Calu3 (cell line): ENCODE measurements at regions not wholly inside any gene's neighbourhood (a gene's known extent, or its start where the extent isn't known, plus 50 kb on each side); places are given as distances from the start of the nearest gene placed in this dataset.

Experiments
- BruUV-seq: library from RNA; stranded (reverse); fragments of 400-500 nt; replicated peaks from 2 replicates; lab custom pipeline; 2021; lab: Mats Ljungman, UMichigan
- CTCF ChIA-PET: fragments of 300-600 bp; sonication (Branson Sonifier 250); formaldehyde crosslinking; loops from one replicate; lab custom pipeline; 2022; ENCODE audit warnings: antibody characterized with exemption; lab: Charles Lee
- DNase-seq: peaks from one replicate; pipeline ENCODE4 v3.0.0; 2022
- H3K27ac Mint-ChIP-seq: one replicate; pipeline ENCODE4 v1.8.0; 2022; ENCODE audit warnings: mixed read lengths; ENCODE audit not compliant: unreplicated experiment
- H3K27me3 Mint-ChIP-seq: one replicate; pipeline ENCODE4 v1.8.0; 2022; ENCODE audit warnings: mixed read lengths; ENCODE audit not compliant: unreplicated experiment
- H3K36me3 Mint-ChIP-seq: one replicate; pipeline ENCODE4 v1.8.0; 2022; ENCODE audit warnings: mild to moderate bottlenecking, moderate library complexity, mixed read lengths; ENCODE audit not compliant: insufficient read depth, unreplicated experiment
- H3K4me1 Mint-ChIP-seq: one replicate; pipeline ENCODE4 v1.8.0; 2022; ENCODE audit warnings: mild to moderate bottlenecking, low read depth, mixed read lengths; ENCODE audit not compliant: unreplicated experiment
- H3K4me3 Mint-ChIP-seq: one replicate; pipeline ENCODE4 v1.8.0; 2022; ENCODE audit warnings: mild to moderate bottlenecking, low read depth, moderate library complexity, mixed read lengths; ENCODE audit not compliant: unreplicated experiment
- H3K9me3 Mint-ChIP-seq: one replicate; pipeline ENCODE4 v1.8.0; 2022; ENCODE audit warnings: low read depth, mixed read lengths; ENCODE audit not compliant: unreplicated experiment
- CTCF ChIP-seq: fragments of 200-600 bp; IDR thresholded peaks from one replicate; pipeline ENCODE4 v1.8.0; 2022; ENCODE audit warnings: antibody characterized with exemption; ENCODE audit not compliant: unreplicated experiment
- intact Hi-C: fragments of 100-400 bp; cut with micrococcal nuclease; formaldehyde crosslinking; loops from one replicate; pipeline ENCODE4 v1.10.0; 2022; ENCODE audit not compliant: unreplicated experiment

- Mint-ChIP-seq H3K27ac (no peak overlapping the region), H3K4me3 (no peak overlapping the region), H3K4me1 (peaks cover 30% of the 10 kb centered on the region), H3K36me3 (no peaks in the 10 kb centered on the region), H3K27me3 (no peaks in the 10 kb centered on the region), H3K9me3 (peaks cover 6% of the 10 kb centered on the region)
- CTCF ChIA-PET: no interaction called here
- TF ChIP-seq CTCF: no peak
- no peak for DNase-seq
- intact Hi-C loops: loop anchor here (5.0 kb wide), 1 partner anchor 80 kb away; no protein-coding TSS in a partner anchor
- BruUV-seq: no TSS peak
Measured at GRCh38 chr5:148012801-148013200, 51.0 kb upstream of the SPINK5 start.

DNA sequence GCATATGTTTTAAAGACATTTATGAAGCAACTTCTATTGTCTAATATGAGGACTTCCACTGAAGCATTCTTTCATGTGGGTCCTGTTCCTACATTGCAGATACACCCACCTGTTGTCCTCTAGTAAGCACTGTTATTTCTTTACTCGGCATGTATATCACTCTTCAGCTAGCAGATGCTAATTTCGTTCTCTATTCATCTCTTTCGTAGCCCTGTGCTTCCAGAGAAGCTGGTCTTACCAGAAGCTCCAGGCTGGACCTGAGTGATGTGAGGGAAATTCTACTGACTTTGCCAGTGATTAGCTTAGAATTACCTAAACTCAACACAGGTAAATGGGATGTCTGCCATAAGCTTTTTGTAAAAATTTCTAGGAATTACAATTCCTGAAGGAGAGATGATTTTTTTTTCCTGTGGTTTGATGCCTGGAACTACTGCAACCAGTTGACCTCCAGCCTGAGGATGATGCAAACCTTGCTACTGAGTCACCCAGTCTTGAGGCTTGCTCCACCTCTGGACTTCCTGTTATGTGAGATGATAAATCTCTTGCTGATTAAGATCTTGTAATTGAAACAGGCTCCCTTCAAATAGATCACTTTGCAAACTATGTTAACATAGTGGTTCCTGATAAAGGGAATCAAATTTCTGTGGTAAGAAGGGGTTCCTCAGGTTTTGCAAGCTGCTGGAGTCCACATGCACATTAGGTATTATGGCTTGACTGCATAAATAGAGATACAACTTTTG lies 52.2 kb upstream of the SPINK5 start:
- Mint-ChIP-seq H3K9me3 (peaks cover 6% of the 10 kb centered on the region), H3K4me3 (peak overlapping the region; percentile 12), H3K27ac (peak overlapping the region; percentile 80), H3K4me1 (peaks cover 30% of the 10 kb centered on the region), H3K27me3 (no peaks in the 10 kb centered on the region), H3K36me3 (no peaks in the 10 kb centered on the region)
- CTCF ChIA-PET: interaction anchor here (0.6 to 1.2 kb wide), 4 partner anchors 9 to 133 kb away, joined by 3 to 5 read pairs (median 3); no protein-coding TSS in a partner anchor
- DNase-seq: peak; percentile 74
- no peak for TF ChIP-seq CTCF
- intact Hi-C loops: loop anchor here (5.0 kb wide), 1 partner anchor 81 kb away; no protein-coding TSS in a partner anchor
- no TSS peak for BruUV-seq

DNA sequence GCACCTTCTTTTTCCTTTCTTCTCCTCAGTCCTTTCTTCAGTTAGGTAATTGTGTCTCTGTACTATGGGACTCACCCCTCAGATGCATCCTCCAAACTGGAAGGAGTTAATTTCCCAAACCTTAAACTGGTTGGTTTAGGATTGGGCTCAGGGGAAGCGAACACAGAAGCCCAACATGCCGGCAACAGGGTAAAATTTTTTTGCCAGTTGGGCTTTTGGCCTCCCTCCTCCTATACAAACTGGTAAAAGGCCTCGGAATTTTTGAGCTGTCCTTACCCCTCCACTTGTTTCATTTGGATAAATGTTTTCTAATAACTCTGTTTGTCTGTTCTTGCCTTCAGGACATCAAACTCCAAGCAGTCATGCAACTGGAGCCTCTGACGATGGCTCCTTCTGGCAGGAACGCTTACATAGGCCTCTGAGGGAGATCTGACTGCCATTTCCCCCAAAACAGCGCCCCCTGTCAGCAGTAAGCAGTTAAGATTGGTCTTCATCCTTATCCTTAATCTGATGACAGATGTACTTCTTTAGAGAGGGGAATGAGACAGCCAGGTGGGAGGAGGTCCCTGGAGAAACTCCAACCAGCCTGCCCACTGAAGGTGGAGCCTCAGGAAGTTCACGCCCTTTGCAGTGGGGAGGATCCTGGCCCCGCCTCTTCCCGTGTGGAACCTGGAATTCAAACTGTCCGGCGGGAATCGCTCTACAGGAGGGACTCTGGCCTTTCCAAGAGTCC lies 57.8 kb upstream of the SPINK5 start:
- no peaks in the 10 kb centered on the region for H3K36me3 Mint-ChIP-seq
- CTCF ChIA-PET: no interaction called here

DNA sequence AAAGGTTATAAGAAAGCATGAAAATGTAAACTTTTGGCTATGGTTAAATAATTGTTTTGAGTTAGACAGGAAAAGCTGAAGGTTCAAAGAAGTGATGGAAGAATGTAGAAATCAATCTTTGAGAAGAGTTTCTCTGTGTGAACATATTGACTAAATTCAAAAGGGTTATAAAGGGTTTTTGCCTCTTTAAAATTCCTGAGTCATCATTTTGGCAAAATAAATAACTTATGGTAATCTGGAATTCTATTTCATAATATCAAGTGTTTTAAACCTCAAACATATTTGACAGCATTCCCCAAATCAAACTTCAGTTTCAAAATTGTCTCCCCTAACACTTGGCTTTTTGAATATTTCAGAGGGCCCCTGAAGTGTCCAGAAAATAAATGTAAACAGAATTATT lies 60.6 kb upstream of the SPINK5 start:
- Mint-ChIP-seq H3K36me3 (no peaks in the 10 kb centered on the region), H3K4me3 (no peak overlapping the region), H3K4me1 (no peaks in the 10 kb centered on the region), H3K27me3 (no peaks in the 10 kb centered on the region), H3K27ac (no peak overlapping the region), H3K9me3 (peaks cover 14% of the 10 kb centered on the region)
- TF ChIP-seq CTCF: no peak
- CTCF ChIA-PET: no interaction called here
- no peak for DNase-seq
- no TSS peak for BruUV-seq
- intact Hi-C loops: no loop called here

More for the DNA sequence above, 57.8 kb upstream of the SPINK5 start:
- Mint-ChIP-seq H3K9me3 (peaks cover 8% of the 10 kb centered on the region), H3K27me3 (no peaks in the 10 kb centered on the region), H3K27ac (no peak overlapping the region), H3K4me1 (peaks cover under 1% of the 10 kb centered on the region), H3K4me3 (no peak overlapping the region)
- intact Hi-C loops: no loop called here
- no peak for DNase-seq
- no TSS peak for BruUV-seq
- TF ChIP-seq CTCF: no peak
